ENCODE measurements at regions not wholly inside any gene's neighbourhood (a gene's known extent, or its start where the extent isn't known, plus 50 kb on each side); places are given as distances from the start of the nearest gene placed in this dataset.

- TF ChIP-seq POLR2A (IDR thresholded peaks at IDR 0.05; ENCODE audit: low read length) (no peak), MAFK (IDR thresholded peaks at IDR 0.05; ENCODE audit: partially characterized antibody) (no peak), JUNB (IDR thresholded peaks at IDR 0.05) (no peak), MAZ (IDR thresholded peaks at IDR 0.05; ENCODE audit: borderline replicate concordance, low read depth, low read length) (no peak), RNF2 (IDR thresholded peaks at IDR 0.05; ENCODE audit: borderline replicate concordance, low read depth) (no peak), CHD2 (IDR thresholded peaks at IDR 0.05; ENCODE audit: low read length, partially characterized antibody) (no peak), NFE2L2 (conservative IDR thresholded peaks at IDR 0.05; ENCODE audit: low read length) (no peak), ZSCAN20 (CRISPR knock-in tag; IDR thresholded peaks at IDR 0.05) (no peak), FOSL2 (IDR thresholded peaks at IDR 0.05) (no peak), FOSL2 (CRISPR knock-in tag; IDR thresholded peaks at IDR 0.05) (no peak), TP53 (CRISPR knock-in tag; IDR thresholded peaks at IDR 0.05) (no peak)
- TF ChIP-seq, protein P1, sequence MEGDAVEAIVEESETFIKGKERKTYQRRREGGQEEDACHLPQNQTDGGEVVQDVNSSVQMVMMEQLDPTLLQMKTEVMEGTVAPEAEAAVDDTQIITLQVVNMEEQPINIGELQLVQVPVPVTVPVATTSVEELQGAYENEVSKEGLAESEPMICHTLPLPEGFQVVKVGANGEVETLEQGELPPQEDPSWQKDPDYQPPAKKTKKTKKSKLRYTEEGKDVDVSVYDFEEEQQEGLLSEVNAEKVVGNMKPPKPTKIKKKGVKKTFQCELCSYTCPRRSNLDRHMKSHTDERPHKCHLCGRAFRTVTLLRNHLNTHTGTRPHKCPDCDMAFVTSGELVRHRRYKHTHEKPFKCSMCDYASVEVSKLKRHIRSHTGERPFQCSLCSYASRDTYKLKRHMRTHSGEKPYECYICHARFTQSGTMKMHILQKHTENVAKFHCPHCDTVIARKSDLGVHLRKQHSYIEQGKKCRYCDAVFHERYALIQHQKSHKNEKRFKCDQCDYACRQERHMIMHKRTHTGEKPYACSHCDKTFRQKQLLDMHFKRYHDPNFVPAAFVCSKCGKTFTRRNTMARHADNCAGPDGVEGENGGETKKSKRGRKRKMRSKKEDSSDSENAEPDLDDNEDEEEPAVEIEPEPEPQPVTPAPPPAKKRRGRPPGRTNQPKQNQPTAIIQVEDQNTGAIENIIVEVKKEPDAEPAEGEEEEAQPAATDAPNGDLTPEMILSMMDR (IDR thresholded peaks at IDR 0.05), result no peak
- TF ChIP-seq, protein P2, sequence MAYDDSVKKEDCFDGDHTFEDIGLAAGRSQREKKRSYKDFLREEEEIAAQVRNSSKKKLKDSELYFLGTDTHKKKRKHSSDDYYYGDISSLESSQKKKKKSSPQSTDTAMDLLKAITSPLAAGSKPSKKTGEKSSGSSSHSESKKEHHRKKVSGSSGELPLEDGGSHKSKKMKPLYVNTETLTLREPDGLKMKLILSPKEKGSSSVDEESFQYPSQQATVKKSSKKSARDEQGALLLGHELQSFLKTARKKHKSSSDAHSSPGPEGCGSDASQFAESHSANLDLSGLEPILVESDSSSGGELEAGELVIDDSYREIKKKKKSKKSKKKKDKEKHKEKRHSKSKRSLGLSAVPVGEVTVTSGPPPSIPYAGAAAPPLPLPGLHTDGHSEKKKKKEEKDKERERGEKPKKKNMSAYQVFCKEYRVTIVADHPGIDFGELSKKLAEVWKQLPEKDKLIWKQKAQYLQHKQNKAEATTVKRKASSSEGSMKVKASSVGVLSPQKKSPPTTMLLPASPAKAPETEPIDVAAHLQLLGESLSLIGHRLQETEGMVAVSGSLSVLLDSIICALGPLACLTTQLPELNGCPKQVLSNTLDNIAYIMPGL (CRISPR knock-in tag; IDR thresholded peaks at IDR 0.05; ENCODE audit: borderline replicate concordance), result no peak
- TF ChIP-seq, protein P3, sequence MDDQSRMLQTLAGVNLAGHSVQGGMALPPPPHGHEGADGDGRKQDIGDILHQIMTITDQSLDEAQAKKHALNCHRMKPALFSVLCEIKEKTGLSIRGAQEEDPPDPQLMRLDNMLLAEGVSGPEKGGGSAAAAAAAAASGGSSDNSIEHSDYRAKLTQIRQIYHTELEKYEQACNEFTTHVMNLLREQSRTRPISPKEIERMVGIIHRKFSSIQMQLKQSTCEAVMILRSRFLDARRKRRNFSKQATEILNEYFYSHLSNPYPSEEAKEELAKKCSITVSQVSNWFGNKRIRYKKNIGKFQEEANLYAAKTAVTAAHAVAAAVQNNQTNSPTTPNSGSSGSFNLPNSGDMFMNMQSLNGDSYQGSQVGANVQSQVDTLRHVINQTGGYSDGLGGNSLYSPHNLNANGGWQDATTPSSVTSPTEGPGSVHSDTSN (IDR thresholded peaks at IDR 0.05), result no peak
Measured at GRCh38 chr13:38618881-38619280, 68.0 kb upstream of the FREM2 start.
